Esophagus muscularis mucosa (tissue), 4 donors: ENCODE measurements at regions not wholly inside any gene's neighbourhood (a gene's known extent, or its start where the extent isn't known, plus 50 kb on each side); places are given as distances from the start of the nearest gene placed in this dataset.
A peak's percentile ranks its signal among the peaks of the same experiment; 100 is the strongest.

ENCODE experiments used
- DNase-seq: peaks from one replicate; pipeline ENCODE4 v3.0.0-alpha.2; 2017; ENCODE audit errors: extremely low spot score
- H3K27ac ChIP-seq, 4 donors: fragments of 200-600 bp; sonication (generic); replicated peaks in 1 of 4; 1 replicate in 3 of 4; 2 replicates in 1 of 4; pipeline ENCODE4 v1.5.1; 2016 to 2019; ENCODE audit warnings: mild to moderate bottlenecking in 1 of 4
- H3K27me3 ChIP-seq, 4 donors: fragments of 200-600 bp; sonication (generic); one replicate each; pipeline versions ENCODE4 v1.5.1 to v1.6.0; 2016 to 2019
- H3K36me3 ChIP-seq, 4 donors: fragments of 200-600 bp; sonication (generic); one replicate each; pipeline ENCODE4 v1.5.1; 2016 to 2019
- H3K4me1 ChIP-seq, 4 donors: fragments of 200-600 bp; sonication (generic); one replicate each; pipeline ENCODE4 v1.5.1; 2016 to 2019
- H3K4me3 ChIP-seq, 4 donors: fragments of 200-600 bp; sonication (generic); 1 replicate in 2 of 4; 2 replicates in 2 of 4; pipeline ENCODE4 v1.5.1; 2016 to 2019; ENCODE audit warnings: mild to moderate bottlenecking in 4 of 4, moderate library complexity in 1 of 4
- H3K9me3 ChIP-seq, 4 donors: fragments of 200-600 bp; sonication (generic); 1 replicate in 3 of 4; 2 replicates in 1 of 4; pipeline ENCODE4 v1.5.1; 2016 to 2019
- CTCF ChIP-seq, 3 experiments: fragments of 200-600 bp in 2 of 3; fragments of 450-650 bp in 1 of 3; sonication (generic) in 2 of 3; IDR thresholded peaks; one replicate each; pipeline ENCODE4 v1.5.1; 2017 to 2019; ENCODE audit warnings: antibody characterized with exemption in 3 of 3, mild to moderate bottlenecking in 2 of 3, moderate library complexity in 1 of 3
- EP300 ChIP-seq: sonication (generic); formaldehyde crosslinking; IDR thresholded peaks from one replicate; pipeline ENCODE4 v1.6.1; 2017; ENCODE audit warnings: antibody characterized with exemption
- POLR2A ChIP-seq: fragments of 450-650 bp; IDR thresholded peaks from one replicate; pipeline ENCODE4 v1.6.1; 2017; ENCODE audit warnings: antibody characterized with exemption, moderate library complexity, mild to moderate bottlenecking, low read depth
- POLR2AphosphoS5 ChIP-seq, 2 donors: sonication (generic); formaldehyde crosslinking; IDR thresholded peaks; one replicate each; pipeline ENCODE4 v1.6.1; 2017; ENCODE audit warnings: antibody characterized with exemption in 2 of 2
- WGBS: methylation state at CpG from one replicate; pipeline ENCODE4 v1.1.5; 2018; 5-methylcytosine and 5-hydroxymethylcytosine counted together
- intact Hi-C: fragments of 100-400 bp; cut with DNase I; formaldehyde crosslinking; loops from one replicate; pipeline ENCODE4 v1.15.1; 2023

GRCh38 chr1:228976316-228976715 lies 241.0 kb downstream of the RHOU start:
- Histone ChIP-seq H3K27me3 (no peaks in the 10 kb centered on the region), H3K27ac (no peak overlapping the region), H3K4me1 (peaks cover 10 to 19% (median 16%) of the 10 kb centered on the region in 4 donors), H3K4me3 (no peak overlapping the region), H3K9me3 (no peaks in the 10 kb centered on the region), H3K36me3 (no peaks in the 10 kb centered on the region)
- intact Hi-C loops = no loop called here
- TF ChIP-seq POLR2A = no peak
- TF ChIP-seq CTCF (IDR thresholded peaks at IDR 0.05) = no peak
- TF ChIP-seq POLR2AphosphoS5 (IDR thresholded peaks at IDR 0.05) = no peak
- no peak for TF ChIP-seq EP300
- no peak for DNase-seq
- WGBS = 83% methylated on average over 3 of the region's 6 CpGs

- intact Hi-C loops = no loop called here
- 92% methylated on average over 8 of the region's 8 CpGs for WGBS
- DNase-seq = no peak
These were observed 242.0 kb downstream of the RHOU start for GRCh38 chr1:228977307-228977706.

GRCh38 chr1:228977741-228978140 lies 242.5 kb downstream of the RHOU start:
- Histone ChIP-seq H3K4me3 (no peak overlapping the region), H3K27me3 (no peaks in the 10 kb centered on the region), H3K4me1 (peaks cover 10 to 19% (median 16%) of the 10 kb centered on the region in 4 donors), H3K36me3 (no peaks in the 10 kb centered on the region), H3K27ac (no peak overlapping the region), H3K9me3 (no peaks in the 10 kb centered on the region)
- WGBS = 94% methylated on average over 3 of the region's 3 CpGs
- DNase-seq = no peak
- no peak for TF ChIP-seq POLR2A
- no peak for TF ChIP-seq POLR2AphosphoS5 (IDR thresholded peaks at IDR 0.05)
- no peak for TF ChIP-seq EP300
- TF ChIP-seq CTCF (IDR thresholded peaks at IDR 0.05) = no peak
- intact Hi-C loops = no loop called here

More at GRCh38 chr1:228977307-228977706, 242.0 kb downstream of the RHOU start:
- Histone ChIP-seq H3K9me3 (no peaks in the 10 kb centered on the region), H3K27ac (no peak overlapping the region), H3K27me3 (no peaks in the 10 kb centered on the region), H3K4me3 (no peak overlapping the region), H3K36me3 (no peaks in the 10 kb centered on the region), H3K4me1 (peaks cover 10 to 19% (median 16%) of the 10 kb centered on the region in 4 donors)
- TF ChIP-seq EP300 = no peak
- TF ChIP-seq POLR2AphosphoS5 (IDR thresholded peaks at IDR 0.05) = no peak
- no peak for TF ChIP-seq POLR2A
- no peak for TF ChIP-seq CTCF (IDR thresholded peaks at IDR 0.05)

- DNase-seq = no peak
- no peaks in the 10 kb centered on the region for H3K27me3 ChIP-seq
- H3K9me3 ChIP-seq = no peaks in the 10 kb centered on the region
- H3K27ac ChIP-seq = peak overlapping the region in 3 of 4 donors; percentile 13 to 62 (median 56)
- intact Hi-C loops = no loop called here
- H3K36me3 ChIP-seq = no peaks in the 10 kb centered on the region
- H3K4me3 ChIP-seq = no peak overlapping the region
- H3K4me1 ChIP-seq = peaks cover 10 to 23% (median 17%) of the 10 kb centered on the region in 4 donors
- TF ChIP-seq POLR2A (no peak), POLR2AphosphoS5 (IDR thresholded peaks at IDR 0.05) (peak; percentile 22 to 71), EP300 (no peak), CTCF (IDR thresholded peaks at IDR 0.05) (no peak)
- 35% methylated on average over 11 of the region's 14 CpGs for WGBS
These were observed 243.4 kb downstream of the RHOU start for GRCh38 chr1:228978484-228979324.
